HG03108 (cell line): ENCODE measurements at regions not wholly inside any gene's neighbourhood (a gene's known extent, or its start where the extent isn't known, plus 50 kb on each side); places are given as distances from the start of the nearest gene placed in this dataset.
"Not testable (repeated sequence)": the region's sequence is repeated elsewhere in the genome, so short reads cannot be mapped to it uniquely, and the experiment has no call there.

Experiments used
- ATAC-seq: cut with Tn5 transposase; IDR thresholded peaks from one replicate; pipeline ENCODE4 v1.9.1; 2021; ENCODE audit warnings: moderate library complexity; ENCODE audit not compliant: unreplicated experiment

GRCh38 chr19:29015569-29015968 is 197.4 kb downstream of the UQCRFS1 start:
- ATAC-seq: no peak

GRCh38 chr19:29014857-29015436 is 198.0 kb downstream of the UQCRFS1 start:
- ATAC-seq: no peak

GRCh38 chr19:29013988-29014387 is 199.0 kb downstream of the UQCRFS1 start:
- ATAC-seq: no peak

GRCh38 chr19:29013325-29013724 is 199.6 kb downstream of the UQCRFS1 start:
- ATAC-seq: no peak

GRCh38 chr19:29012457-29012856 is 200.5 kb downstream of the UQCRFS1 start:
- ATAC-seq: no peak

GRCh38 chr19:29010276-29010675 is 202.7 kb downstream of the UQCRFS1 start:
- ATAC-seq: no peak

GRCh38 chr19:29006057-29006735 is 206.8 kb downstream of the UQCRFS1 start:
- no peak for ATAC-seq

GRCh38 chr19:29004796-29005195 is 208.2 kb downstream of the UQCRFS1 start:
- ATAC-seq: no peak

GRCh38 chr19:29003641-29004409 is 209.1 kb downstream of the UQCRFS1 start:
- no peak for ATAC-seq

GRCh38 chr19:29002336-29002735 is 210.6 kb downstream of the UQCRFS1 start:
- no peak for ATAC-seq

- no peak for ATAC-seq
These were observed 211.2 kb downstream of the UQCRFS1 start for GRCh38 chr19:29001597-29002245.

- ATAC-seq: no peak
These were observed 211.8 kb downstream of the UQCRFS1 start for GRCh38 chr19:29001141-29001581.

GRCh38 chr19:28999724-29000433 is 213.1 kb downstream of the UQCRFS1 start:
- ATAC-seq: no peak

- no peak for ATAC-seq
These were observed 214.0 kb downstream of the UQCRFS1 start for GRCh38 chr19:28998974-28999373.

- not testable (repeated sequence) for ATAC-seq
These were observed 215.1 kb downstream of the UQCRFS1 start for GRCh38 chr19:28997866-28998265.

GRCh38 chr19:28990522-28990921 is 222.4 kb downstream of the UQCRFS1 start:
- ATAC-seq: no peak

GRCh38 chr19:28989739-28990138 is 223.2 kb downstream of the UQCRFS1 start:
- no peak for ATAC-seq

- ATAC-seq: no peak
These were observed 224.9 kb downstream of the UQCRFS1 start for GRCh38 chr19:28988066-28988465.

- ATAC-seq: no peak
These were observed 225.8 kb downstream of the UQCRFS1 start for GRCh38 chr19:28987177-28987576.

GRCh38 chr19:28985201-28985600 is 227.8 kb downstream of the UQCRFS1 start:
- no peak for ATAC-seq

- ATAC-seq: no peak
These were observed 228.6 kb downstream of the UQCRFS1 start for GRCh38 chr19:28984315-28984714.
